HCT116 (cell line): ENCODE measurements at regions not wholly inside any gene's neighbourhood (a gene's known extent, or its start where the extent isn't known, plus 50 kb on each side); places are given as distances from the start of the nearest gene placed in this dataset.
"Not testable (repeated sequence)": the region's sequence is repeated elsewhere in the genome, so short reads cannot be mapped to it uniquely, and the experiment has no call there.

Experiments used
- ATAC-seq: fragments of 200-7000 bp; cut with Tn5 transposase; 2 replicates; pipeline ENCODE4 v1.9.1; 2020; ENCODE audit warnings: mild to moderate bottlenecking, moderate library complexity
- BruUV-seq: library from RNA; stranded (reverse); fragments of 400-500 nt; replicated peaks from 2 replicates; lab custom pipeline; 2021; lab: Mats Ljungman, UMichigan
- CTCF ChIA-PET: fragments of 300-600 bp; sonication (Branson Sonifier 250); formaldehyde crosslinking; loops from one replicate; lab custom pipeline; 2021; ENCODE audit warnings: antibody characterized with exemption; lab: Charles Lee
- POLR2A ChIA-PET: fragments of 300-600, 350-600 bp; sonication (Branson Sonifier 250); formaldehyde crosslinking; loops from one replicate; lab custom pipeline; 2021; ENCODE audit warnings: antibody characterized with exemption; lab: Charles Lee
- RAD21 ChIA-PET, 2 experiments: fragments of 300-600 bp; sonication (Branson Sonifier 250); formaldehyde crosslinking; loops; one replicate each; lab custom pipeline; 2023; ENCODE audit warnings: low total read pairs in 2 of 2; ENCODE audit not compliant: uncharacterized antibody in 2 of 2, unreplicated experiment in 2 of 2, low non-redundant PET in 1 of 2; lab: Charles Lee
- DNase-seq: peaks from one replicate; pipeline ENCODE4 v3.0.0-alpha.2; 2010; ENCODE audit warnings: low read depth, low spot score
- H2AFZ ChIP-seq: fragments of 200-600 bp; shearing (Covaris generic), sonication (generic); 2 replicates; pipeline ENCODE4 v1.6.1; 2017; ENCODE audit warnings: low read depth, mixed run types, mixed read lengths, antibody characterized with exemption, low read length; ENCODE audit not compliant: poor library complexity, severe bottlenecking
- H3K27ac ChIP-seq: 2 replicates; pipeline ENCODE4 v1.5.1; 2012; ENCODE audit warnings: low read depth, low read length
- H3K27me3 ChIP-seq: fragments of 200-600 bp; sonication (generic); 2 replicates; pipeline ENCODE4 v1.6.1; 2016; ENCODE audit warnings: mixed run types, low read length, mixed read lengths; ENCODE audit not compliant: insufficient read depth
- H3K36me3 ChIP-seq, 2 experiments: fragments of 200-500 bp in 1 of 2; fragments of 200-600 bp in 1 of 2; sonication (Bioruptor generic) in 1 of 2; sonication (generic) in 1 of 2; 2 replicates each; pipeline versions ENCODE4 v1.5.1 to v1.6.1; 2014 to 2016; ENCODE audit warnings: low read length in 2 of 2, inconsistent platforms in 1 of 2, mixed read lengths in 1 of 2, mixed run types in 1 of 2; ENCODE audit not compliant: insufficient read depth in 2 of 2, control insufficient read depth in 1 of 2
- H3K4me1 ChIP-seq, 2 experiments: fragments of 200-600 bp in 1 of 2; sonication (generic) in 1 of 2; 2 replicates each; pipeline versions ENCODE4 v1.5.1 to v1.6.1; 2012 to 2017; ENCODE audit warnings: low read length in 2 of 2, inconsistent platforms in 1 of 2, mild to moderate bottlenecking in 1 of 2, mixed read lengths in 1 of 2, mixed run types in 1 of 2, moderate library complexity in 1 of 2; ENCODE audit not compliant: insufficient read depth in 2 of 2, control insufficient read depth in 1 of 2
- H3K4me2 ChIP-seq: fragments of 200-600 bp; sonication (generic); 2 replicates; pipeline ENCODE4 v1.6.1; 2017; ENCODE audit warnings: mixed run types, low read length, mixed read lengths
- H3K4me3 ChIP-seq, 2 experiments: fragments of 200-600 bp in 1 of 2; sonication (generic) in 1 of 2; replicated peaks in 1 of 2; 2 replicates each; pipeline ENCODE4 v1.5.1; 2011 to 2016; ENCODE audit warnings: low read length in 2 of 2, control low read depth in 1 of 2, low read depth in 1 of 2, mild to moderate bottlenecking in 1 of 2, mixed read lengths in 1 of 2, mixed run types in 1 of 2
- H3K79me2 ChIP-seq: fragments of 200-600 bp; sonication (generic); 2 replicates; pipeline ENCODE4 v1.6.1; 2017; ENCODE audit warnings: mild to moderate bottlenecking, mixed run types, low read length, moderate library complexity, mixed read lengths; ENCODE audit not compliant: insufficient read depth
- H3K9ac ChIP-seq: fragments of 200-600 bp; sonication (generic); 2 replicates; pipeline ENCODE4 v1.6.1; 2016; ENCODE audit warnings: low read length, mixed read lengths
- H3K9me2 ChIP-seq: fragments of 200-600 bp; sonication (generic), shearing (Covaris generic); 2 replicates; pipeline ENCODE4 v1.6.1; 2017; ENCODE audit warnings: mixed run types, mild to moderate bottlenecking, moderate library complexity; ENCODE audit not compliant: insufficient read depth
- H3K9me3 ChIP-seq, 2 experiments: fragments of 200-500 bp in 1 of 2; fragments of 200-600 bp in 1 of 2; sonication (Bioruptor generic) in 1 of 2; sonication (generic) in 1 of 2; 2 replicates each; pipeline ENCODE4 v1.6.1; 2014 to 2017; ENCODE audit warnings: low read length in 2 of 2, mixed read lengths in 2 of 2, inconsistent platforms in 1 of 2, low read depth in 1 of 2, mild to moderate bottlenecking in 1 of 2, mixed run types in 1 of 2, moderate library complexity in 1 of 2; ENCODE audit not compliant: control insufficient read depth in 1 of 2, insufficient read depth in 1 of 2
- H4K20me1 ChIP-seq: fragments of 200-600 bp; sonication (generic), shearing (Covaris generic); 2 replicates; pipeline ENCODE4 v1.6.1; 2017; ENCODE audit warnings: mixed run types, mild to moderate bottlenecking, moderate library complexity; ENCODE audit not compliant: insufficient read depth
- ZFX ChIP-seq: fragments of 450-650 bp; IDR thresholded peaks from 2 replicates; pipeline ENCODE4 v1.6.1; 2017
- intact Hi-C: fragments of 100-400 bp; cut with micrococcal nuclease; formaldehyde crosslinking; loops from 2 replicates; pipeline ENCODE4 v1.10.0; 2022

DNA sequence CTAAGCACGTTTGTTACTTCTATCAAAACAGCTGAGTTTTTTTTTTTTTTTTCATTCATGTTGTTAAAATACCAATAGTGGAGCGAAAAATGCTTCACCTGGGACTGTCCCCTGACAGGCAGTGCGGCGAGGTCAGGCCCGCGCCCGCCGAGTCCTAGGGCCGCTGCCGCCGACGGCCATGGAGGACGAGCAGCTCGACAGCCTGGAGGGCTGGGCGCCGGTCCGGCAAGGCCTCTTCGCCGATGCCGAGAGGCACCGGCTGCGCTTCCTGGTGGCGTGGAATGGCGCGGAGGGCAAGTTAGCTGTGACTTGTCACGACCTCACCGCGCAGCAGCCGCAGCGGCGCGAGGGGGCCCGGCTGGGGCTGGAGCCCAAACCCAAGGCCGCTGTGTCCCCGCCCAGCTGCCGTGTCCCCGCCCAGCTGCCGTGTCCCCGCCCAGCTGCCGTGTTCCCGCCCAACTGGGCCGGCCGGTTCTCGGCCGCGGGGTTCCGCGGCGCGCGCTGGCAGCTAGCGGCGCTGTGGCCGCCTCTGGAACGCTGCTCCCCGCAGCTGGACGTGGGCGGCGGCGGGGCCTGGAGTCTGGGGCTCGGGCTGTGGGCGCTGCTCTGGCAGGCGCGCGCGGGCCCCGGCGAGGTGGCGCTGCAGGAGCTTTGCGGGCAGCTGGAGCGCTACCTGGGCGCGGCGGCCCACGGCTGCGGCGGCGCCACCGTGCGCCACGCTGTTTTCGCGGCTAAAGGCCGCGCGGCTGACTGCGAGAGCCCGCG, 56.7 kb upstream of the GOLGA8R start:
- H3K4me1 ChIP-seq, H3K79me2 ChIP-seq, H3K9me2 ChIP-seq, H3K9ac ChIP-seq, RAD21 ChIA-PET, H3K27me3 ChIP-seq, H4K20me1 ChIP-seq, H3K27ac ChIP-seq, H3K4me3 ChIP-seq, H3K4me2 ChIP-seq, CTCF ChIA-PET, DNase-seq, BruUV-seq, H2AFZ ChIP-seq, H3K36me3 ChIP-seq, POLR2A ChIA-PET, intact Hi-C loops, H3K9me3 ChIP-seq: not testable (repeated sequence)
- 0 out of 2 replicates have a peak, but pooled peaks have one; percentile 25 for TF ChIP-seq ZFX
- peak; percentile 97 for ATAC-seq

DNA sequence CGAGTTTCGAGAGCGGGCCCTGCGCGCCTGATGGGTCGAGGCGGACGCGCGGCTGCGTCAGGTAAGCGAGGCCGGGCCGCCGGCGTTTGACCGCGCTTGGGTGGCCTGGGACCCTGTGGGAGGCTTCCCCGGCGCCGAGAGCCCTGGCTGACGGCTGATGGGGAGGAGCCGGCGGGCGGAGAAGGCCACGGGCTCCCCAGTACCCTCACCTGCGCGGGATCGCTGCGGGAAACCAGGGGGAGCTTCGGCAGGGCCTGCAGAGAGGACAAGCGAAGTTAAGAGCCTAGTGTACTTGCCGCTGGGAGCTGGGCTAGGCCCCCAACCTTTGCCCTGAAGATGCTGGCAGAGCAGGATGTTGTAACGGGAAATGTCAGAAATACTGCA, 57.3 kb upstream of the GOLGA8R start:
- ATAC-seq, intact Hi-C loops, H3K36me3 ChIP-seq, H3K4me3 ChIP-seq, POLR2A ChIA-PET, H3K9ac ChIP-seq, H3K4me2 ChIP-seq, H3K27ac ChIP-seq, DNase-seq, H4K20me1 ChIP-seq, H3K9me3 ChIP-seq, H3K27me3 ChIP-seq, H3K9me2 ChIP-seq, H3K79me2 ChIP-seq, BruUV-seq, RAD21 ChIA-PET, CTCF ChIA-PET, H3K4me1 ChIP-seq, H2AFZ ChIP-seq: not testable (repeated sequence)

DNA sequence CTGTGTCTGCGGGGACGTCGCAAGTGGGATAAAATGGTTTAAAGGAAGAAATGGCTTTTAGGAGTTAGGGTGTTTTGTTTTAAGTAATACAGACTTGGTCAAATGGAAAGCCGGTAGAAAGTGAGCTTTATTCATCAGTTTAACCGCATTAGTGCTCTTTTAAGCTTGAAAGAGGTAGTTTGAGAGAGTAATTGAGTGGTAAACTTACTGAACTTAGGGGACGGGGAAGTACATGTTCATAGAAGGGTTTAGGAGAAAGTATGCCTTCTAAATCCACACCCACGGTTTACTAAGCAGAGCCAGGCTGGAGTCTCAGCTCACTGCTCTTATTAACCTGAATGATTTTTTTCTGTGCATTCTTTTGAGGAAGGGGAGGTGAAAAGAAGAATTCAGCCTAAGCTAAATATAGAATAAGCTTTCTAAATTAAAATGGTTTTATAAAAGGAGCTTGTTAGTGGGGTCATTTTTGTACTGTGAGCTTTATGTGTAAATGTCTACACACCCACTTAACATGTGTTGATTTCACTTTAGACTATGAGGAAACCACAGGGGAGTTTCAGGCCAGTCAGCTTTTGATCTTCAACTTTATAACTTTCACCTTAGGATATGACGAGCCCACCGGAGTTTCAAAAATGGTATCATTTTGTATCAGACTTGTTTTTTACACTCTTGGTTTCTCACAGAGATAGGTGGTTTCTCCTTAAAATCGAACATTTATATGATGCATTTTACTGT, 57.9 kb upstream of the GOLGA8R start:
- H3K36me3 ChIP-seq, RAD21 ChIA-PET, H3K4me2 ChIP-seq, H3K79me2 ChIP-seq, H3K27ac ChIP-seq, H4K20me1 ChIP-seq, CTCF ChIA-PET, DNase-seq, H3K27me3 ChIP-seq, H3K9me2 ChIP-seq, H3K4me3 ChIP-seq, ATAC-seq, H3K9ac ChIP-seq, POLR2A ChIA-PET, intact Hi-C loops, H3K4me1 ChIP-seq, H2AFZ ChIP-seq, H3K9me3 ChIP-seq: not testable (repeated sequence)
- BruUV-seq: TSS peak; percentile 96

DNA sequence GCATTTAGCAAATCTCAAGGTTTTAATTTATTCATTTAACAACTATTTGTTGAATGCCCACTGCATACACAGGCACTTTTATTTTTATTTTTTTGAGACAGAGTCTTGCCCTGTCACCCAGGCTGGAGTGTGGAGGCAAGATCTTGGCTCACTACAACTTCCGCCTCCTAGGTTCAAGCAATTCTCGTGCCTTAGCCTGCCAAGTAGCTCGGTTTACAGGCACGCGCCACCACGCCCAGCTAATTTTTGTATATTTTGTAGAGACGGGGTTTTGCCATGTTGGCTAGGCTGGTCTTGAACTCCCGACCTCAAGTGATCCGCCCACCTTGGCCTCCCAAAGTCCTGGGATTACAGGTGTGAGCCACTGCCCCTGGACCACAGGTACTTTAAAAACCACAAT, 67.0 kb upstream of the GOLGA8Q start:
- H2AFZ ChIP-seq, ATAC-seq, H3K79me2 ChIP-seq, H3K4me1 ChIP-seq, POLR2A ChIA-PET, H3K9me2 ChIP-seq, DNase-seq, H3K36me3 ChIP-seq, H3K4me2 ChIP-seq, H3K27ac ChIP-seq, H3K9ac ChIP-seq, BruUV-seq, H4K20me1 ChIP-seq, intact Hi-C loops, RAD21 ChIA-PET, H3K4me3 ChIP-seq, H3K27me3 ChIP-seq, H3K9me3 ChIP-seq, CTCF ChIA-PET: not testable (repeated sequence)
